Naive thymus-derived CD8-positive, alpha-beta T cell (primary cell): ENCODE measurements at regions not wholly inside any gene's neighbourhood (a gene's known extent, or its start where the extent isn't known, plus 50 kb on each side); places are given as distances from the start of the nearest gene placed in this dataset.
A peak's percentile ranks its signal among the peaks of the same experiment; 100 is the strongest.

Experiments used
- ATAC-seq, 2 donors: fragments of 150-1000 bp; cut with Tn5 transposase in 1 of 2; sonication (Bioruptor Pico), chemical (Tn5 transposase) in 1 of 2; 1 replicate in 1 of 2; 2 replicates in 1 of 2; pipeline ENCODE4 v1.10.0; 2021; ENCODE audit warnings: mild to moderate bottlenecking in 2 of 2, moderate library complexity in 2 of 2
- POLR2A ChIA-PET: fragments of 350-600 bp; sonication (Branson Sonifier 250); formaldehyde crosslinking; loops from one replicate; lab custom pipeline; 2021; ENCODE audit warnings: antibody characterized with exemption; lab: Charles Lee
- DNase-seq, 10 donors: peaks; one replicate each; pipeline versions ENCODE4 v3.0.0 to v3.0.0-alpha.2; 2020 to 2022
- H3K27ac Mint-ChIP-seq, 10 donors: one replicate each; pipeline ENCODE4 v1.8.0; 2020 to 2022; ENCODE audit warnings: mild to moderate bottlenecking in 10 of 10, mixed read lengths in 10 of 10, moderate library complexity in 4 of 10, inconsistent platforms in 1 of 10
- H3K27me3 Mint-ChIP-seq, 5 donors: one replicate each; pipeline ENCODE4 v1.8.0; 2021 to 2022; ENCODE audit warnings: mixed read lengths in 5 of 5
- H3K36me3 Mint-ChIP-seq, 3 donors: one replicate each; pipeline ENCODE4 v1.8.0; 2020 to 2022; ENCODE audit warnings: mixed read lengths in 3 of 3, mild to moderate bottlenecking in 2 of 3, inconsistent platforms in 1 of 3
- H3K4me1 Mint-ChIP-seq, 4 donors: one replicate each; pipeline ENCODE4 v1.8.0; 2021 to 2022; ENCODE audit warnings: mixed read lengths in 4 of 4
- H3K4me3 Mint-ChIP-seq, 10 donors: one replicate each; pipeline ENCODE4 v1.8.0; 2020 to 2022; ENCODE audit warnings: mild to moderate bottlenecking in 10 of 10, mixed read lengths in 10 of 10, moderate library complexity in 6 of 10, inconsistent platforms in 1 of 10
- H3K9me3 Mint-ChIP-seq, 9 donors: one replicate each; pipeline ENCODE4 v1.8.0; 2020 to 2022; ENCODE audit warnings: mixed read lengths in 9 of 9, mild to moderate bottlenecking in 3 of 9, inconsistent platforms in 1 of 9, moderate library complexity in 1 of 9

- ATAC-seq: no peak
- Mint-ChIP-seq H3K4me3 (no peak overlapping the region), H3K27me3 (peaks cover 0 to 6% (median 0%) of the 10 kb centered on the region in 5 donors), H3K4me1 (peaks cover 2 to 23% (median 6%) of the 10 kb centered on the region in 4 donors), H3K36me3 (no peaks in the 10 kb centered on the region), H3K27ac (no peak overlapping the region), H3K9me3 (peaks cover 0 to 9% (median 0%) of the 10 kb centered on the region in 9 donors)
- DNase-seq: no peak
- POLR2A ChIA-PET: no interaction called here
Measured at GRCh38 chr11:109968781-109969180, 124.4 kb upstream of the ZC3H12C start.

- Mint-ChIP-seq H3K27ac (no peak overlapping the region), H3K4me3 (peak overlapping the region in 1 of 10 donors; percentile 30), H3K36me3 (no peaks in the 10 kb centered on the region), H3K27me3 (peaks cover 0 to 13% (median 4%) of the 10 kb centered on the region in 5 donors), H3K9me3 (peaks cover 0 to 9% (median 0%) of the 10 kb centered on the region in 9 donors), H3K4me1 (peaks cover 2 to 23% (median 6%) of the 10 kb centered on the region in 4 donors)
- POLR2A ChIA-PET: no interaction called here
- DNase-seq: no peak
- ATAC-seq: no peak
Measured at GRCh38 chr11:109970516-109971183, 122.5 kb upstream of the ZC3H12C start.

GRCh38 chr11:109971184-109971523 lies 122.0 kb upstream of the ZC3H12C start:
- POLR2A ChIA-PET: no interaction called here
- Mint-ChIP-seq H3K4me3 (peak overlapping the region in 1 of 10 donors; percentile 30), H3K27me3 (peaks cover 0 to 13% (median 4%) of the 10 kb centered on the region in 5 donors), H3K36me3 (no peaks in the 10 kb centered on the region), H3K4me1 (peaks cover 2 to 23% (median 6%) of the 10 kb centered on the region in 4 donors), H3K9me3 (peaks cover 0 to 9% (median 0%) of the 10 kb centered on the region in 9 donors), H3K27ac (no peak overlapping the region)
- DNase-seq (no peak), ATAC-seq (no peak)

GRCh38 chr11:109972181-109972715 lies 120.9 kb upstream of the ZC3H12C start:
- peaks cover 2 to 23% (median 6%) of the 10 kb centered on the region in 4 donors for H3K4me1 Mint-ChIP-seq
- no peak overlapping the region for H3K27ac Mint-ChIP-seq
- POLR2A ChIA-PET: no interaction called here

GRCh38 chr11:109972939-109973338 lies 120.3 kb upstream of the ZC3H12C start:
- ATAC-seq: no peak

More at GRCh38 chr11:109972181-109972715, 120.9 kb upstream of the ZC3H12C start:
- H3K4me3 Mint-ChIP-seq: no peak overlapping the region
- ATAC-seq (no peak), DNase-seq (no peak)
- H3K27me3 Mint-ChIP-seq: peaks cover 0 to 13% (median 4%) of the 10 kb centered on the region in 5 donors
- H3K36me3 Mint-ChIP-seq: no peaks in the 10 kb centered on the region
- H3K9me3 Mint-ChIP-seq: peaks cover 0 to 9% (median 0%) of the 10 kb centered on the region in 9 donors

GRCh38 chr11:109973486-109973885 lies 119.7 kb upstream of the ZC3H12C start:
- no peak for DNase-seq
- no peak for ATAC-seq
- Mint-ChIP-seq H3K4me3 (no peak overlapping the region), H3K27me3 (peaks cover 0 to 13% (median 4%) of the 10 kb centered on the region in 5 donors), H3K36me3 (no peaks in the 10 kb centered on the region), H3K4me1 (peaks cover 2 to 23% (median 6%) of the 10 kb centered on the region in 4 donors), H3K9me3 (peaks cover 0 to 3% (median 0%) of the 10 kb centered on the region in 9 donors), H3K27ac (no peak overlapping the region)
- POLR2A ChIA-PET: no interaction called here

More at GRCh38 chr11:109972939-109973338, 120.3 kb upstream of the ZC3H12C start:
- DNase-seq: no peak
- H3K36me3 Mint-ChIP-seq: no peaks in the 10 kb centered on the region
- peaks cover 2 to 23% (median 6%) of the 10 kb centered on the region in 4 donors for H3K4me1 Mint-ChIP-seq
- POLR2A ChIA-PET: no interaction called here
- H3K9me3 Mint-ChIP-seq: peaks cover 0 to 4% (median 0%) of the 10 kb centered on the region in 9 donors
- no peak overlapping the region for H3K4me3 Mint-ChIP-seq
- no peak overlapping the region for H3K27ac Mint-ChIP-seq
- peaks cover 0 to 13% (median 4%) of the 10 kb centered on the region in 5 donors for H3K27me3 Mint-ChIP-seq

GRCh38 chr11:109974523-109974922 lies 118.7 kb upstream of the ZC3H12C start:
- peaks cover 2 to 23% (median 6%) of the 10 kb centered on the region in 4 donors for H3K4me1 Mint-ChIP-seq
- POLR2A ChIA-PET: no interaction called here
- peaks cover 0 to 13% (median 4%) of the 10 kb centered on the region in 5 donors for H3K27me3 Mint-ChIP-seq
- no peaks in the 10 kb centered on the region for H3K36me3 Mint-ChIP-seq
- peaks cover 0 to 2% (median 0%) of the 10 kb centered on the region in 9 donors for H3K9me3 Mint-ChIP-seq
- H3K4me3 Mint-ChIP-seq: no peak overlapping the region
- ATAC-seq: no peak
- DNase-seq: no peak
- H3K27ac Mint-ChIP-seq: no peak overlapping the region

GRCh38 chr11:109978895-109979294 lies 114.3 kb upstream of the ZC3H12C start:
- Mint-ChIP-seq H3K9me3 (peaks cover 0 to 2% (median 0%) of the 10 kb centered on the region in 9 donors), H3K36me3 (no peaks in the 10 kb centered on the region), H3K4me1 (peaks cover 0 to under 1% (median under 1%) of the 10 kb centered on the region in 4 donors), H3K27ac (no peak overlapping the region), H3K27me3 (peaks cover 0 to 11% (median 6%) of the 10 kb centered on the region in 5 donors), H3K4me3 (no peak overlapping the region)
- no peak for ATAC-seq
- POLR2A ChIA-PET: no interaction called here
- no peak for DNase-seq

GRCh38 chr11:109981031-109981636 lies 112.1 kb upstream of the ZC3H12C start:
- DNase-seq (no peak), ATAC-seq (no peak)
- peaks cover 0 to 13% (median 2%) of the 10 kb centered on the region in 4 donors for H3K4me1 Mint-ChIP-seq
- H3K9me3 Mint-ChIP-seq: peaks cover 0 to 2% (median 0%) of the 10 kb centered on the region in 9 donors
- no peak overlapping the region for H3K27ac Mint-ChIP-seq
- POLR2A ChIA-PET: no interaction called here
- H3K36me3 Mint-ChIP-seq: no peaks in the 10 kb centered on the region
- no peak overlapping the region for H3K4me3 Mint-ChIP-seq
- H3K27me3 Mint-ChIP-seq: peaks cover 1 to 9% (median 4%) of the 10 kb centered on the region in 5 donors

GRCh38 chr11:109983358-109983757 lies 109.8 kb upstream of the ZC3H12C start:
- H3K27me3 Mint-ChIP-seq: peaks cover 1 to 9% (median 4%) of the 10 kb centered on the region in 5 donors
- DNase-seq (no peak), ATAC-seq (no peak)
- H3K9me3 Mint-ChIP-seq: peaks cover 0 to 1% (median 0%) of the 10 kb centered on the region in 9 donors
- POLR2A ChIA-PET: no interaction called here
- no peak overlapping the region for H3K27ac Mint-ChIP-seq
- no peak overlapping the region for H3K4me3 Mint-ChIP-seq
- H3K4me1 Mint-ChIP-seq: peaks cover 0 to 13% (median 2%) of the 10 kb centered on the region in 4 donors
- H3K36me3 Mint-ChIP-seq: no peaks in the 10 kb centered on the region

GRCh38 chr11:109984634-109985289 lies 108.4 kb upstream of the ZC3H12C start:
- no peak overlapping the region for H3K27ac Mint-ChIP-seq

GRCh38 chr11:109986488-109986887 lies 106.7 kb upstream of the ZC3H12C start:
- Mint-ChIP-seq H3K36me3 (no peaks in the 10 kb centered on the region), H3K27me3 (peaks cover 0 to 5% (median 4%) of the 10 kb centered on the region in 5 donors), H3K4me3 (no peak overlapping the region), H3K4me1 (peaks cover 0 to 13% (median 2%) of the 10 kb centered on the region in 4 donors), H3K27ac (no peak overlapping the region), H3K9me3 (peaks cover 0 to 1% (median 0%) of the 10 kb centered on the region in 9 donors)
- ATAC-seq: no peak
- POLR2A ChIA-PET: no interaction called here
- no peak for DNase-seq

More at GRCh38 chr11:109984634-109985289, 108.4 kb upstream of the ZC3H12C start:
- Mint-ChIP-seq H3K4me3 (peak overlapping the region in 1 of 10 donors; percentile 9), H3K36me3 (no peaks in the 10 kb centered on the region), H3K4me1 (peaks cover 0 to 13% (median 2%) of the 10 kb centered on the region in 4 donors), H3K27me3 (peaks cover 0 to 8% (median 4%) of the 10 kb centered on the region in 5 donors), H3K9me3 (peaks cover 0 to 1% (median 0%) of the 10 kb centered on the region in 9 donors)
- ATAC-seq (no peak), DNase-seq (no peak)
- POLR2A ChIA-PET: no interaction called here
